ENCODE measurements at regions not wholly inside any gene's neighbourhood (a gene's known extent, or its start where the extent isn't known, plus 50 kb on each side); places are given as distances from the start of the nearest gene placed in this dataset.

DNA sequence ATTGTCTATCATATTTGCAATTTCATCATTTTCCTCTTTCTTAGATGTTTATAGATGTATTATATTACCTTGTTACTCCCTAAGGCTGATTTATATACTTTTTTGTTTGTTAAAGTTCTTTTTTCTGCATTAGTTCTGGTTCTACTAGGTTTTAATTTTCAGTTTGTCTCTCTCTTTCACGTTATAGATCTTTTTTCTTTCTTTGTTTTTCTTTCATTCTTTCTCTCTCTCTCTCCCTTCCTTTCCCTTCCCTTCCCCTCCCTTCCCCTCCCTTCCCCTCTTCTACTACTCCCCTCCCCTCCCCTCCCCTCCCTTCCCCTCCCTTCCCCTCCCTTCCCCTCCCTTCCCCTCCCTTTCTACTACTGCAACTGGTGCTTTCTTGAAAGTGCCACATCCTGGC lies 345.3 kb downstream of the CENPW start:
- Histone ChIP-seq H3K27me3 (no peaks in the 10 kb centered on the region), H3K36me3 (no peaks in the 10 kb centered on the region), H3K4me3 (no peak overlapping the region), H3K9me3 (peaks cover 0 to 5% (median 2%) of the 10 kb centered on the region in 4 donors), H3K4me1 (no peaks in the 10 kb centered on the region), H3K27ac (replicated peaks in 1 of 4) (no peak overlapping the region)
- TF ChIP-seq POLR2A (IDR thresholded peaks at IDR 0.05; ENCODE audit: low read depth): no peak
- TF ChIP-seq, protein P1, sequence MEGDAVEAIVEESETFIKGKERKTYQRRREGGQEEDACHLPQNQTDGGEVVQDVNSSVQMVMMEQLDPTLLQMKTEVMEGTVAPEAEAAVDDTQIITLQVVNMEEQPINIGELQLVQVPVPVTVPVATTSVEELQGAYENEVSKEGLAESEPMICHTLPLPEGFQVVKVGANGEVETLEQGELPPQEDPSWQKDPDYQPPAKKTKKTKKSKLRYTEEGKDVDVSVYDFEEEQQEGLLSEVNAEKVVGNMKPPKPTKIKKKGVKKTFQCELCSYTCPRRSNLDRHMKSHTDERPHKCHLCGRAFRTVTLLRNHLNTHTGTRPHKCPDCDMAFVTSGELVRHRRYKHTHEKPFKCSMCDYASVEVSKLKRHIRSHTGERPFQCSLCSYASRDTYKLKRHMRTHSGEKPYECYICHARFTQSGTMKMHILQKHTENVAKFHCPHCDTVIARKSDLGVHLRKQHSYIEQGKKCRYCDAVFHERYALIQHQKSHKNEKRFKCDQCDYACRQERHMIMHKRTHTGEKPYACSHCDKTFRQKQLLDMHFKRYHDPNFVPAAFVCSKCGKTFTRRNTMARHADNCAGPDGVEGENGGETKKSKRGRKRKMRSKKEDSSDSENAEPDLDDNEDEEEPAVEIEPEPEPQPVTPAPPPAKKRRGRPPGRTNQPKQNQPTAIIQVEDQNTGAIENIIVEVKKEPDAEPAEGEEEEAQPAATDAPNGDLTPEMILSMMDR (IDR thresholded peaks at IDR 0.05): no peak
- no peak for TF ChIP-seq POLR2AphosphoS5 (IDR thresholded peaks at IDR 0.05)
- TF ChIP-seq EP300 (IDR thresholded peaks at IDR 0.05): no peak
- DNase-seq (ENCODE audit: extremely low spot score): no peak
- intact Hi-C loops (cut with DNase I): no loop called here
- 78% methylated on average over 1 of the region's 1 CpG for WGBS

DNA sequence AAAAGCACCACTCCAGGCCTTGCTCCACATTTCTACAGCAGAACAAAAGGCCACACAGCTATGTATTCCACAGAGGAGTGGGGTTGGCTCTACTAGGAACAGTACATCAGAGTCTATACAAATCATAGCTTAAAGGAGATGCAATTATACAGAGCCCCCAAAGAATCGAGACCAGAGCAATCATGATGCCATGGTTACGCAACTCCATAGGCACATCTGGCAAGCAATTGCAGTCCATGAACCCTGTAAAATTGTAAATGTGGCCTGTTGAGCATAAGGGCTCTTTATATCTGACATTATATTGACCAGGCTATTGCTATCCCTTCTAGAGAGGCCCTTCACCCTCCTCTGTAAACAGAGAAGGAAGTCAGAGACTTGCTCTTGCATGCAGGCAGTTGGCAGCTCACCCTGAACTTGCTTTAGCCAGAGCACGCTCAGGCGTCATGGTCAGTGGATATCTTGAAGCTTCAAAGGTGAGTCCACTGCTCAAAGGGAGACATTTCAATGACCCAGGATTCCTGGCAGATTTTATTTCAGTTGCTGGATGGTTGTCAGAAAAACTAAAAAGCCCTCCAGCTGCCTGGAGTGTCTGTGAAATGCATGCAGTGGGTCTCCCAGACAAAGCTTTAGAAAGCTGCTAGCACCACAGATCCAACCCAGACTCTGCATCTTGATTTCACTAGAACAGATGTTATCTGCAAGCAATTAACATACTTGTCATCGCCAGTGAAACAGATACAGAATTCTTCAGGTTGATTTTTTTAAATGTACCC lies 357.2 kb downstream of the CENPW start:
- Histone ChIP-seq H3K27ac (replicated peaks in 1 of 4) (no peak overlapping the region), H3K4me1 (no peaks in the 10 kb centered on the region), H3K27me3 (no peaks in the 10 kb centered on the region), H3K9me3 (peaks cover 0 to 8% (median under 1%) of the 10 kb centered on the region in 4 donors), H3K36me3 (no peaks in the 10 kb centered on the region), H3K4me3 (no peak overlapping the region)
- TF ChIP-seq POLR2AphosphoS5 (IDR thresholded peaks at IDR 0.05) (no peak), POLR2A (IDR thresholded peaks at IDR 0.05; ENCODE audit: low read depth) (no peak), EP300 (IDR thresholded peaks at IDR 0.05) (no peak)
- TF ChIP-seq, protein P1 (IDR thresholded peaks at IDR 0.05): no peak
- 73% methylated on average over 5 of the region's 5 CpGs for WGBS
- intact Hi-C loops (cut with DNase I): no loop called here
- no peak for DNase-seq (ENCODE audit: extremely low spot score)

DNA sequence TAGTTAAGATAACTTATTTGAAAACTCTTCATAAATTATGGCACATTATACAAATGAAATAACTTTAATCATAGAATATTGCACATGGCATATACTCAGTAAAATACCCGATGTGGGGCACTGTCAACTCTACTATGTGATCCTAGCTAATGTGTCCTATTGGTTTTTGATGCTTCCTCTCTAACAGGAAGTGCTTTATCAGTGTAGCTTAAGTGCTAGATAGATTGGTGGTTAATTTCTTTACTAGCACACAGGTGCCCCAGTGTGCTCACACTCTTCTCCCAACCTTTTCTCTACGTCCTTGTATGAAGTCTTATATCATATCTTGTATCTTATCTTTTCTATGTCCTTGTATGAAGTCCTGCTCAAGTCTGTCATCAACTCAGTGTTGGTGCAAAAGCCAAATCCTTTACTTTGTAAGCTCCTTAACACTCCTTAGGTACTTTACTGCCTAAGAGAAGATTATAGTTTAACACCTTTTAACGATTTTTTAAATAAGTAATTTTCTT lies 358.9 kb downstream of the CENPW start:
- Histone ChIP-seq H3K36me3 (no peaks in the 10 kb centered on the region), H3K9me3 (no peaks in the 10 kb centered on the region), H3K4me3 (no peak overlapping the region), H3K27me3 (no peaks in the 10 kb centered on the region), H3K27ac (replicated peaks in 1 of 4) (no peak overlapping the region), H3K4me1 (no peaks in the 10 kb centered on the region)
- 71% methylated on average over 3 of the region's 3 CpGs for WGBS
- TF ChIP-seq EP300 (IDR thresholded peaks at IDR 0.05): no peak
- no peak for TF ChIP-seq POLR2AphosphoS5 (IDR thresholded peaks at IDR 0.05)
- TF ChIP-seq, protein P1 (IDR thresholded peaks at IDR 0.05): no peak
- no peak for TF ChIP-seq POLR2A (IDR thresholded peaks at IDR 0.05; ENCODE audit: low read depth)
- intact Hi-C loops (cut with DNase I): no loop called here
- DNase-seq (ENCODE audit: extremely low spot score): no peak

DNA sequence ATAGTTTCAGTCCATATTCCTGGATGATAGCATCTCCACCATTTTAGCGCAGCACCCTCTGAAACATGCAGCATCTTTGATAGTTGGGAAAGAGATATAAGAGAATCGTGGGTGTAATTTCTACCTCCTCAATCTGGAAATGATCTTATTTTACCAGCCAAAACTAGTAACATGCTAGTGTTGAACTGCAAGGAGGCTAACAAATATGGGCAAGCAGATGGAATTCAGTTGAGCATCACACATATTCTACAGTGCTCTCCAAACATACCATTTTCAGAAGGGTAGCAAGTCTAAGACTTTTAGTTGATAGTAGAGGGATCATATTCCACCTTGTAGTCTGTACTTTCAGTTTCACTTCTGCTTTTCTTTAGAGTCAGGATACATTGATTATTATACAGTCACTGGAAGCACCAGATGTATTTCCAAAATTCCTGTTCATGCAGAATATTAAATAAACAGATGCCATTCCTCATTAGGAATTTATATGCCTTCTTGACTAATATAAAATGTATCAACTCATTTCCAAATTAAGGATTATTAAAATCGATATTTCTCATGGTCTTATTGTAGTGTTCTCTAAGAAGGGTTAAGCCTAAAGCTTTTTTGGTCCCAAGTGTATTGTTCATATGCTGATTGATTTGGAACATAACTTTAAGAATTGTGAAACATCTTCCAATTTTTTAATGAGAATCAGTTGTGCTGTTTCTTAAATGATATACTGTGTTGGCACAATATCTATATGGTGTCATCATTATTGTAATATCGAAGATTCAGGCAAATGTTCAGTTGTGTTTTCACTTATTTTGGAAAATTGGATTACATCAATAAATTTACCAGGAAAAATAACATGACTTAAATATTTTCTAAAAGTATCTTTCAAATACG lies 362.0 kb downstream of the CENPW start:
- 82% methylated on average over 5 of the region's 5 CpGs for WGBS
- Histone ChIP-seq H3K27ac (replicated peaks in 1 of 4) (no peak overlapping the region), H3K4me3 (no peak overlapping the region), H3K27me3 (no peaks in the 10 kb centered on the region), H3K9me3 (no peaks in the 10 kb centered on the region), H3K4me1 (no peaks in the 10 kb centered on the region), H3K36me3 (no peaks in the 10 kb centered on the region)
- no peak for TF ChIP-seq POLR2A (IDR thresholded peaks at IDR 0.05; ENCODE audit: low read depth)
- no peak for TF ChIP-seq POLR2AphosphoS5 (IDR thresholded peaks at IDR 0.05)
- no peak for TF ChIP-seq EP300 (IDR thresholded peaks at IDR 0.05)
- TF ChIP-seq, protein P1 (IDR thresholded peaks at IDR 0.05): no peak
- DNase-seq (ENCODE audit: extremely low spot score): no peak
- intact Hi-C loops (cut with DNase I): no loop called here
